Fibroblast of skin of abdomen (primary cell): ENCODE measurements at regions not wholly inside any gene's neighbourhood (a gene's known extent, or its start where the extent isn't known, plus 50 kb on each side); places are given as distances from the start of the nearest gene placed in this dataset.

ENCODE experiments used
- DNase-seq: peaks from one replicate; pipeline ENCODE4 v3.0.0-alpha.2; 2013

GRCh38 chr2:176650838-176651555 is 381.8 kb downstream of the MTX2 start:
- no peak for DNase-seq

GRCh38 chr2:176652300-176653182 is 383.3 kb downstream of the MTX2 start:
- peak; percentile 76 for DNase-seq

- peak; percentile 80 for DNase-seq
Observed at GRCh38 chr2:176653479-176654443, 384.5 kb downstream of the MTX2 start.

- DNase-seq: peak; percentile 31
Observed at GRCh38 chr2:176656038-176656775, 387.0 kb downstream of the MTX2 start.

GRCh38 chr2:176656776-176657140 is 387.5 kb downstream of the MTX2 start:
- no peak for DNase-seq

GRCh38 chr2:176657393-176657792 is 388.2 kb downstream of the MTX2 start:
- DNase-seq: no peak

GRCh38 chr2:176658708-176659107 is 389.5 kb downstream of the MTX2 start:
- no peak for DNase-seq

GRCh38 chr2:176662753-176663152 is 393.5 kb downstream of the MTX2 start:
- DNase-seq: no peak

- DNase-seq: no peak
Observed at GRCh38 chr2:176664478-176664877, 395.2 kb downstream of the MTX2 start.

GRCh38 chr2:176665086-176665485 is 395.8 kb downstream of the MTX2 start:
- DNase-seq: no peak

- peak; percentile 68 for DNase-seq
Observed at GRCh38 chr2:176668912-176669311, 399.7 kb downstream of the MTX2 start.

GRCh38 chr2:176669398-176670174 is 400.3 kb downstream of the MTX2 start:
- no peak for DNase-seq

- DNase-seq: no peak
Observed at GRCh38 chr2:176675271-176675949, 406.2 kb downstream of the MTX2 start.

GRCh38 chr2:176677746-176678265 is 408.6 kb downstream of the MTX2 start:
- peak; percentile 37 for DNase-seq

GRCh38 chr2:176678571-176678970 is 409.3 kb downstream of the MTX2 start:
- no peak for DNase-seq

GRCh38 chr2:176679061-176679669 is 409.9 kb downstream of the MTX2 start:
- no peak for DNase-seq

- peak; percentile 76 for DNase-seq
Observed at GRCh38 chr2:176680916-176681516, 411.8 kb downstream of the MTX2 start.

- no peak for DNase-seq
Observed at GRCh38 chr2:176681584-176682115, 412.4 kb downstream of the MTX2 start.

GRCh38 chr2:176682278-176682677 is 413.0 kb downstream of the MTX2 start:
- peak; percentile 76 for DNase-seq
